Left renal pelvis (tissue), 4 donors: ENCODE measurements at regions not wholly inside any gene's neighbourhood (a gene's known extent, or its start where the extent isn't known, plus 50 kb on each side); places are given as distances from the start of the nearest gene placed in this dataset.
A peak's percentile ranks its signal among the peaks of the same experiment; 100 is the strongest.

Experiments used
- DNase-seq, 4 donors: peaks; one replicate each; pipeline ENCODE4 v3.0.0-alpha.2; 2013; ENCODE audit warnings: low read depth in 4 of 4, low spot score in 3 of 4

DNA sequence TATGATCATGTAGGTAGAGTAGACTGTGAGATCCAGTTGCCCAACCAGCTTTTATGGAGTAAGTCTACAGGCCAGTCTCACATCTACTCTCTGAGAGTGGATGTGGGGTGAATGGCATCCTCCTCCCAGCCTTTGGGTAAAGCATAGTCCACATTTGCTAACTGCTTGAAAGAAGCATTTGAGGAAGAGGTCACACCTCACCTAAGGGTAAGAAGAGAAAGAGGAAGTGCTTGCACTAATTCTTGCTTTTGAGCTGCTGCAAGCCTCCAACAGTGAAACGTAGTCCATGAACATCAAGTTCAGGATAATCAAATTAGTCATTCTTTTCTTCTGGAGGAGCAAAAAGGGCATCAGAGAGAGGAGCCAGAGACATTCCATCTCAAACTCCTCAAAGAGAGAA lies 93.9 kb upstream of the AGR3 start:
- no peak for DNase-seq

DNA sequence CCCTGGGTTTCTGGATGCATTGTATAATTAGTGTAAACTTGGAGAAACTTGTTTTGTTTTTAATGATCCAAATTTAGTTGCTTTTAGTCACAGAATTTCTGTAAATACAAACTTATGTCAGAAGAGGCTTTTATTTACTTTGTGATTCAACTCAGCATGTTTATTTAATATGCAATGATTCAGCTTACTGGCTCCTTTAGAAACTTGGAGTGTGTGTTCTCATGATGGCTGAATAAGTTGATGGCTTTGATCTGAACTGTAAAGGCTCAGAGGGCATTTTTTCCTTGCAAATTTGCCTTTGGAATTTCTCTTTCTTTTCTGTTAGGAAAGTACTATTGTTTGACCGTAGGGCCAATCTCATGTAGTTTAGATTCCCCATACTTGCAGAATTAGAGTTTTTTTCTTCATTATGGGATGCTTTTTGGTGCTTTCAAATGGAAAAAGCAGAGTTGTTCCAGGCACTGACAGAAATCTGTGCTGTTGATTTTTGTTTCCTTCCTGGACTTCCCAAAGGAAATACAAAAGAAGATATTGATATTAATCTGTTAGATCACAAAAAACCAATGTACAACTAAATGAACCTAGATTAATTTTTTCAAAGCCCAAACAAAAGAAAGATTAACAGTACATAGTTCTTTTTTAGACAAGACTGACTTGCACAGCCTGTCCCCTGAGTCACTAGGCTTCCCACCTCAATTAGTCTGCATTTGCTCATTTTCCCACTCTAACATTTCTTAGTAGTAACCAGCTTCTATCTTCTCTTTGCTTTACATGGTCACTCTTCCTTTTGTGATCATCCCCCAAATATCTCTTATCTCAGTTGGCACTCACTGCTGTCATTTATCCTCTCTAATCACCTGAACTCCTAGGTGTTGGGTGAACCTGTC lies 96.8 kb upstream of the AGR3 start:
- no peak for DNase-seq

DNA sequence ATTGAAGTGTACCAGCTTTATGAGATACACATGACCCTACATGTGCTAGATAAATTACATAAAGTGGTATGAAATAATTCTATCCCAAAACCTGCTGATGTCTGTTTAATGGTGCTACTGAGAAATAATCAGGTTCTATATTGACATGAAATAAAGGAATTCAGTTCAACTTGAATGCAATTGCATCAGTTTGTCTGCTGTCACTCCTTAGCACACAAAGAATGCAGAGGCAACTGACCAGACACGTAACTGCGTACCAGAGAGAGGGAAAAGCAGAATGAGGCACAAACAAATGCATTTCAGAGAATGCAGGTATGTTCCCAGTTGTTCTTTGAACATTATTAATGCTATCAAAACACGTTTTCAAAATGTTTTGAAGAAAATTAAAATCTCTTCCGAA lies 98.8 kb upstream of the AGR3 start:
- no peak for DNase-seq

DNA sequence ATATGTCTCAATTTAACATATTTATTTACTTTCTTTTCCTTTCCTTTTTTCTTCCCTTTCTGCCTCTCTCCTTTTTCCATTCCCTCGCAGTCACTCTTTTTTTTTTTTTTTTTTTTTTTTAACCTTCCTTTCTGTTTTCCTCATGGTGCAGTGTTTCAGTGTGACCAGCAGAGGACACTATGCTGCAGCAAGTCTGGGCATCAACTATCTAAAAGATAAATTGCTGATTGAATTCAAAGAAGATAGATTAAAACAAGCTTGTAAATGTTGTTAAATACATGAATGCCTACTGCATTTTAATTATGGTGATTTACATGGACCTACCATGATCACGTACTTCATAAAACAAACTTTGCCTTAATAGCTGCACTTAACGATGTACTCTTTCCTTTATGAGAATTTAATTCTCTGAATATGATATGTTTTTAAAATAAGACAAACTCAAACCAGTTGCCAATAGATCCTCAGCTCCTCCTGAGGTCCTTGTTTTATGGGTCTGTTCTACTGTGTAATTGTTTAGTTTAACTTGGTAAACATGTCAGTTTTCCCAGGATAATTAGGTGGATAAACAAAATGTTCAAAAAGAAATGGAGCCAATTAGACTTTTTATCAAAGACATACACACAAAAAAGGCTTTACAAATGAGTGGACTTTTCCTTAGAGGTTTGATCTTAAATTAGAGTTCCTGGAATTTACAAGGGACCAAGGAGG lies 101.0 kb upstream of the AGR3 start:
- peak in 1 of 4 donors; percentile 19 for DNase-seq

DNA sequence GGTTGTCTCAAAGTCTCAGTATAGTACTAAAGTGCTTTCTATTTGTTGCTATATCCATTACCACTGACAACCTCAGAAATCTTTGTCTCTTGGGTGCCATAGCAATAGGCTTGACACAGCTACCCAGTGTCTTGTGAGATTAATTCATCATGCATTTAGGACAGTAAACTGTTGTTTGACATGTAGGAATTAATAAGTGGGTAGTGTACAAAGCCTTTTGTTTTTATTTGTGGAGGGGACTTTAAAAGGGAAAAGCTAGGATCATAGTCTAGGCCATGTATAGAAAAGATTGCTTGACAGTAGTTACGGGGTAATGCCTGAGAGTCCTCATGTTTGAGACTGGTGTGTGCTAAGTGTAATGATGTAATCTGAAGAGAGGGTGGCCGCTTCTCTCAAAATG lies 102.6 kb upstream of the AGR3 start:
- no peak for DNase-seq

DNA sequence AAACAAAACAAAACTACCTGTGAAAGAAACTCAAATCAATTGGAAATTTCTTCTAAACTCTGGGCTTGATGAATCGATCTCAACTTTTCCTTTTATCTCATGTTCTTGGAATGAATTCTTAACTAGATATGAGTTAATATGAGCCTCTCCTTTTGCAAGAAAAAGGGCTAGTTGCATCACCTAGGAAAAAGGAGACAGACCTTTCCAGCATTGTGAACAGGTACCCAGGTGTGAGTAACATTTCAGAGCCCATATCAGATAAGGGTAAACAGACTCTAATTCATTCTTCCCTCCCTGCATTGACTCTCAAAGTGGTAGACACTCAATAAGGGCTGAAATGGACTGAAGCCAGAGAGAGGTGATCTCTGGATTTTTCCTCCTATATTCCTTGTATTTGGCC lies 103.8 kb upstream of the AGR3 start:
- no peak for DNase-seq

DNA sequence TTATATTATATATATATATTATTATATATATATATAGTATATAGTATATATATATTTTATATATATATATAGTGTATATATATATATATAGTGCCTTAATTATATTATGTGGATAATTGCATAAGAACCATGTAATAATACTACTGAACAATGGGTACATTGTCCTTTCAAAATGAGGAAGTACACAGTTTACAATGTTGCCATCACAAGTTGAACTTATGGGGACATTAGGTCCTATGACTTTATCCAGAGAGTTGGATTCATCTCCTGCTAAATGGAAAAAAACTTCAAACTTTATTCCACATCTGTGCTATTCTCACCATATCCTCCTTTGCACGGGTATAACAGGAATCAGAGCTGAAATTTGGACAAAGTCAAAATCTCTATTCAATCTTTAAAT lies 105.0 kb upstream of the AGR3 start:
- DNase-seq, result no peak

DNA sequence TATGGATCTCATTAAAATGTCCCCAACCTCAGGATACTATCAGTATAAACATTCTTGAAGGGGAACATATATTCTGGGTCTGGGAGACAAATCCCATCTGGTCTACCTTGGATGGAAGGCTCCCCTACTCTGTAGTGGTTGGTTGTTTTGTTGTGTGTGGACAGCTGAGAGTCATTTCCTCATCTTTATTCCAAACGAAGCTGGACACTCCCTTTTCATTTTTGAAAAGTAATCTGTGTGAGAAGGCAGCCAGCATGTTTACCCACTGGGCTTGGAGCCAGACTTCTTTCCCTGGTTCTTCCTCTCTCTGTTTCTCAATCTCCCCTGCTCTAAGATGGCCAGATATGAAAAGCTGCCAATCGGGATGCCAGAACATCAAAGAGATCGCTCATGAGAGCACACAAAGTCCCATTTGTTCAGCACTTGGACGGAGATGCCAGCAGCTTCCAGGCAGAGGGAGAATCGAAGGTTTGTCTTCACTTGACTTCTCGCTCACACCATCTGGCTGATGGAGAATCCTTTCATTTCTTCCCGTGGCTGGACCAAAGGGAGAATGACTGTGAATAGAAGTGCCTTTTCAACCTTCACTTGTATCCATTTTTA lies 108.1 kb upstream of the AGR3 start:
- DNase-seq, result peak in 3 of 4 donors; percentile 22 to 33 (median 31)

DNA sequence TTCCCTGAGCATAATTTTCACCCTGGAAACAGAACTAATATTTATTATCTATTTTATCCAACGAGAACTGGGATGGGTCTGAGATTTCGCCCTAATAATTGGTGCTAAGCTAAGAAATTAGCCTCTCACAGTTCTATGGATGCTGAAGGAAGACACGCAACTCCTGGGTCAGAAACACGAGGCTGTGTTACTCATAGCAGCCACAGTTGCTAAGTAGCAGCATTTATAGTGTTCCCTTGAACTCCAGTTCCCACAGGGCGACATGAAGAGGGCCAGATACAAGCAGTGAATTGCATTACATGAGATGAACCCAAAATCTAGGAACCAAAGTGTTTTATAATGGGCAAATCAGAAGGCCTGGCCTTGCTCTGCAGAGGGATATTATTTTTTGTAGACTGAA lies 109.8 kb upstream of the AGR3 start:
- no peak for DNase-seq

DNA sequence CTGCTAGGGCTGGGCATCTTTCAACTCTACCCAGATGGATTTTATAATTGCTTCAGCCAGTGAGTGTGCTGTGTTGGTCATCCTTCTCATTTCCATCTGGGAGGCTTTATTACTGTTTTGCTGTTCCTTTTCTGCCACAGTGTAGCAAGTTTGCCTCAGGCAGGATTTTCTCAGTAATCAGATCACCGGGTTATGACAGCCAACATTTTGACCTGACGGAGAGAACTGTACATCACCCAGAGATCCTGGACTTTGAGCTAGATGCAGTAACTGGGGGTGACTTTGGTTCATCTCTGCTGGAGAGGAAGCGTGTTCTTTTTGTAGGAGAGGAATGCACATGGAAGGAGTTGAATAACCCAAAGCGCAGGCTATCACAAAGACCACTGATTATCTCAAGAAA lies 111.8 kb upstream of the AGR3 start:
- DNase-seq, result no peak

DNA sequence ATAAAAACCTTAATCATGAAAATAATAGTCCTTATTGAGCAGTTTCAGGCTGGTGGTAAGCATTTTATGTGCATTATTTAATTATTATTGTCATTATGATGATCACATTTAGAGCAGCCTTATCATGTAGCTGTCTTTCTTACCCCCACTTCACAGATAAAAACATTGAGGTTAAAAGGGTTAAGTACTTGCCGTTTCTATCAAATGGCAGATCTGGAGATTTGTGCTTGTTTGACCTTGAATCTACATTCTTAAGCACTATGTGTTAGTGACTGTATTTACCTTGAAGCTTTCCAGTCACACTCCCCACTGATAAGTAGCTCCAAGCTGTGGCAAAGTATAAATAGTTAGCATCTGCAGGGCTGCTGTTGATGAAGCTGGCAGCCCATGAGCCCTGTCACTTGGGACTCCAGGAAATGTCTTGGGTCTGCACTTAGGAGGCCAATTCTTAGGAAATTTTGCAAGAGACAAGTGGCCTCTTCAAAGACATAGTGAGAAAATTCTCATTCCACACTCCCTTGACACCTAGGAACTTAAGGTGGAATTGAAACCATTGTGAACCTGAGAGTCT lies 116.8 kb upstream of the AGR3 start:
- DNase-seq, result no peak

DNA sequence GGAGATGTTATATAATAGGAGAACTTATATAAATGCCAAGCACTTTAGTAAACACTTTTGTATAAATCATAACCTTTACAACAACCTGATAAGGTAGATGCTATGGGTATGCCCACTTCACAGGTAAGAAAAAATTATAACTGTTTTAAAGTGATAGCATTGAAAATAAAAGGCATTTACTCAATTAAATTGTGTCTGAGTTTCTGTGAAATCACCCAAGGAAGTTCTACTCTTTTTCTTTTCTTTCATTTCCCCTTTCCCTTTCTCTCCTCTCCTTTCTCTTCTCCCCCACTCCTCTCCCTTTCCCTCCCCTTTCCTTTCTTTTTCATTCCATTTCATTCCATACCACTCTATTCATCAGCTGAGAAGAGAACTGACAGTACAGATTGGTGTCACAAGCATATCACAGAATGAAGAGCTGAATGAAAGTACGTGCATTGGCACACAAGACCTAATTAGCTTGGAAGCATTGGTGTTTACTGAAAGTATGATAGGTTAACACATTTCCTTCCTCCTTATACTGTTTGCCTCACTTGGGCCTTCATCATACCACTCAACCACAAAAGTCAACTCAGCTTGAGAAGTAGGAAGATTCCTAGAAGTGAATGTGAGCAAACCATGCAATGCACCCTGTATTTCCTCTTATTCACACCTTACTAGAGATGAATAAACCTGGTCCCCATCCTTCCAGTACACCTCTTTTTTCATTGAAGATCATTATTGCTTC lies 117.9 kb upstream of the AGR3 start:
- DNase-seq, result no peak

DNA sequence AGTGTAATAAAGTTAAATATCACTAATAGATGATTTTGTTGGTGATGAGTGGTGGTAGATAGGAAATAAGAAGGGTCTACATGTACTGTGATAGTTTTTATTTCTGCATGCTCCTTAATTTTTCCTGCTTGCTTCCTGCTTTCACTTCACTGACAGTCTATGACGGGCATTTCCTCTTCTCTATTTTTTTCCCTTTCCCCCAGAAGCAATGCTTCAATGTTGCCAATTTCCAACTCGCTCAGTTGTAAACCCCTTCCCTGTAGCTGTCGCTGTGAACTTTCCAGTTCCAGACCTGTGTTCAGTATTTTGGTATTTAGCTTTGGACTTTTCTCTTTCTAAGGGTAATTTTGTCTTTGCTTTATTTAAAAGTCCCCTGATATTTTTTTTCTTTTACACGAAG lies 123.5 kb upstream of the AGR3 start:
- DNase-seq, result no peak

DNA sequence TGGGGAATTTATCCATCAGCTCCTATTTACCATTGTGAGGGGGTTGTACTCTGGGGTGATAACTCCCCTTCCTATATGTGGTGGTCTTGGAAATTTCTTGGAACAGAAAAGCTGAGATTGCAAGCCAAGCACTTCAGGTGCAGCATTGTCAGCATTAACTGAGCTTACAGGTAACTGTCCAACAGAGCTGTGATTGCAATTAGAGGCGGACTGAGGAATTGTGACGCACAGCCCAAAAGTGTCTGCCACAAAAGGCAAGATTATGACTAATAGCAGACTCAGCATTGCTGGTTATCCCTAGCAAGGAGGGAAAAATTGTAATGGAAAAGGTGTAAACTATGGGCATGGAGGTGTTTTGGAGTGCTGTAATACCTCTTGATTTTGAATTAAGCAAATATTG lies 126.1 kb upstream of the AGR3 start:
- no peak for DNase-seq

DNA sequence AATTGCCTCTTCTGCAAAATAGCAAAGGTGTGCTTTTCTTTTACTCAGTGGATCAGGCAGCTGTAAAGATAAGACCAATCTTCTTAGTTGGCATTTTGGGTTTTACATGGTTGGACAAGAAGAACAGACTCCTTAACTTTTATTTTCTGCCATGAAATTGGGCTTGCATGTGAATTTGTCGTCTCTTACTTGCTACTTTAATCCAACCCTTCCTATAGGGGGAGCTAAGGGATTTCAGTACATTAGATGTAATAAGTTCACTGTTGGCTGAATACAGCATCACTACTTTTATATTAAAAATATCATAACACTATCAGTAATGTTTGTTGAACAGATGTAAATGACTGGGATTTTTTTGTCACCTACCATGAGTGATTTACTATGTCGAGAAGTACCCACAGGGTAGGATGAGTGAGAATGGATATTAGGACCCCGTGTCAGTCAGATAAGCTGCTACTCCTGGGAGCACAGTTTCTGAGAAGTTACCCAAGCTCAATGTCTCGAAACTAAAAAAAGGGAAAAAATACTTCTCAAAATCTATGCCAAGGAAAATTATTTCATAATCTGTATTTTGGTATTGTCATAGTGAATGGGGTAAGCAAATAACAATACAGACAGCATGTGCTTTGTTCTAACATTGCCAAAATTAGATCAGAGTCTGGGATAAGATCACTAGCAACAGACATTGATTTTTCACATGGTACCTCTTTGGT lies 127.4 kb upstream of the AGR3 start:
- DNase-seq, result no peak

DNA sequence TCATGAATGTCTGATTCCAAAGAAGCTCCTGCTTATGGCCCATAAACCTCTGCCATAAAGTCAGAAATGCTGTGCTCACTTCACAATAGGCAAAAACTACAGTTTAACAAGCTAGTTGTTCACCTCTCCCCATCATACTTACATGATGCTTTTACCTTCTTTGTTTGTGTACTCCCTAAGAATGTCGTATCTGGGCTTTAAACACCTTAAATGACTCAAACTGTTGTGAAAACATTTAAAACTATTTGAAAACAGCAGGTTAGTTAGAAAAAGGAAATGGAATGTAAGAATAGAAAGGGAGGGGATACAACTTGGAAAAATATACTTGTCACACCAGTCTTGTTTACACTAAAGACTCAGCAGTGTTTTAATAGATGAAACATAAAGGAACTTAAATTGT lies 128.2 kb upstream of the AGR3 start:
- DNase-seq, result no peak

DNA sequence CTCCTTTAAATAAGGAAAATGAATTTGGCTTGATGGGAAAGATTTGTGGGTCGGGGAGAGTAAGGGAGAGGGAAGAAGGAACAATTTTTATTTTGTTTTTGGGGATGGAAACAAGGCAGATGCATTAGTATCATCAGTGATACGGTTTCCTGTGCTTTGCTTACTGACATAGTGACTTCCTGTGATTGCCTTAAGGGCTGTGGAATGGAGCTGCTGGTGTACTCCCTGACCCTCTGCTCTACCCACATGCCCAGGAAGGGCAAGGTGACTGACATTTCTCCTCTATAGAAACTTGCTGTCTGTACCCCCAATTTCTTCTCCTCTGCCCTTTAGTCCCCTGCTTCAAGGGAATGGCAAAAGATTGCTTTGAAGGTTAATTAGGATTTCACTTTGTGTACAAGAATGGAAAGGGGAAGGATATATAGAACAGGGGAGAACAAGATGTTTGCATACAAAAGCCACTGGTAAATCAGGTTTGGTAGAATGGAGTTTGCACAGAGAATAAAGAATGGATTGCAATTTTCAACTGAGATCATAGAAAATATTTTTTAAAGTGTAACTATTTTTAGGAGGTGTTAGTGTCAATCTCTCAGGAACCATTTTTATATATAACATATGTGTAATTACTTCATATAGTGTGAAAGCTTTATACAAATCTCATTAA lies 129.0 kb upstream of the AGR3 start:
- no peak for DNase-seq

DNA sequence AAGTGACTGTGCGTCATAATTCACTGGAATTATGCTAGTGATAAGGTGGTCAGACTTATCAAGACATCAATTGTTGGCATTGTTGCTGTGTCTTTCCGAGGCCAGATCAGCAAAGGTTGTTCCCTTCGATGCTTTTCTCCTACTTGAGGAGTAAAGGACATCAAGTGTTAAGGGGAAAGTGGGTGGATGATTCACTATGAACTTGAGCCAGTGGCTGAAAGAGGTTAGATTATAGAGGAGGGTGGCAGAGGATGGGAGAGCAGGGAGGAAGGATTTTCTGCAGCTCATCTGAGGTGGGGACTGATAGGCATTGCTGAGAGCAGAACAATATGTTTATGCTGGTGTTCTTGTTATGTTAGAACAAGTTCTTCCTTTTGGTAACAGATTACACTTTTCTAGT lies 131.4 kb upstream of the AGR3 start:
- no peak for DNase-seq

DNA sequence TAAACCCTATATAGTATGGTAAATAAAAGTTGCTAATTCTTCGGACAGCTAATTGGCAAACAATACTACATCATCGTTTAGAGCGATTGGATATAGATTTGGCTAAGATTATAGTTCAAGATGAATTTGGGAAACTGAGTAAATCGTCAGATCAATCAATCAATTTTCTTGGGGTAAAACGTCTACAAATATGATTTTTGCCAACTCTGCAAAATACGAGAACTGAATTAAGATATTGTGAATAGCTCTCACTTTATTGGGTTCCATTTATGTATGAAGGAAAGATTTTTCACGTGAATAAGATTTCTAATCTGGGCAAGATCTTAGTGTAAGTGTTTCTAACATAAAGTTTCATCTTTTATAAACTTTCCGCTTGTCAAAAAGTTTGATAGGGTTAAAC lies 132.9 kb upstream of the AGR3 start:
- no peak for DNase-seq

DNA sequence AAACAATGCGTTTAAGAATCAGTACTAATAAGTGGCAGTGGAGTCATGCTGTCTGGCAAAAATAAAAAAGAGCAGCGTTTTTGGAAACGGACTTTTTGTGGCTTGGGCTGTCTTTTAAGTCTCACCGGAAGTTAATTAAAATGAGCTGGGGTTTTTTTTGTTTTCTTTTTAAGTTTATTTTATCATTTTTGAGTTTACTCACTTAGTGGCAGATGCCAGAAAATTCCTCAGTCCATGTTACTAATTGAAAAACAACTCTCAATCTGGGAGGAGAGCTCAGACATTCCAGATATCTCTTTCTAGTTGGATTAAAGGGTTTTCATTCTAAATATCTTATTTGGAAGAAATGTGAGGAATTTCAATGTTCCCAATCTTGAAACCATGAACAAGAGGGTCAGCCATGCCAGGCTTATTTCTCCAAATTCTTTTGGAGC lies 133.8 kb upstream of the AGR3 start:
- no peak for DNase-seq
